ENCODE measurements at regions not wholly inside any gene's neighbourhood (a gene's known extent, or its start where the extent isn't known, plus 50 kb on each side); places are given as distances from the start of the nearest gene placed in this dataset.

- no peak for TF ChIP-seq CTCF (IDR thresholded peaks at IDR 0.05)
- no peak for TF ChIP-seq POLR2A (IDR thresholded peaks at IDR 0.05)
Observed at GRCh38 chr1:73744985-73745384, 453.0 kb downstream of the LRRIQ3 start.

Data from body of pancreas (tissue), 4 donors.